GM21360 (cell line): ENCODE measurements at regions not wholly inside any gene's neighbourhood (a gene's known extent, or its start where the extent isn't known, plus 50 kb on each side); places are given as distances from the start of the nearest gene placed in this dataset.
A peak's percentile ranks its signal among the peaks of the same experiment; 100 is the strongest.
"Not testable (repeated sequence)": the region's sequence is repeated elsewhere in the genome, so short reads cannot be mapped to it uniquely, and the experiment has no call there.

Experiments
- ATAC-seq: cut with Tn5 transposase; IDR thresholded peaks from one replicate; pipeline ENCODE4 v1.9.1; 2021; ENCODE audit warnings: mild to moderate bottlenecking, moderate library complexity; ENCODE audit not compliant: unreplicated experiment

DNA sequence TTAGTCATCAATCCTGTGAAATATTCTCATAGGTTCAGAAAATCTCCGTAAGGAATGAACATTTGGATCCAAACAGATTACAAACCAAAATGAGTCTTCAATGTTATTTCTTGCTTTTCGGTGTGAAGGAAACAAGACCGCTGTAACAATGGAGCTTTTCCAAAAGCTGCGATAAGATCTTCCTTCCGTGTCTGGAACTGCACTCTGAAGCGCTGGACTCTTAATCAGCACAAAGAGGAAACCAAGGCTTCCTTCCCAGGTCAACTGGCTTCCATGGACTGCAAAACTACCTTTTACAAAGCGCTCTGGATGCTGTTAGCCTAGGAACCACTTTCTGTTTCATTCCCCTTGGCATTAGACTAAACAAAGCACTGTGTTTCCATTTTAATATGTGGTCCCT is 137.9 kb upstream of the BASP1 start:
- no peak for ATAC-seq

DNA sequence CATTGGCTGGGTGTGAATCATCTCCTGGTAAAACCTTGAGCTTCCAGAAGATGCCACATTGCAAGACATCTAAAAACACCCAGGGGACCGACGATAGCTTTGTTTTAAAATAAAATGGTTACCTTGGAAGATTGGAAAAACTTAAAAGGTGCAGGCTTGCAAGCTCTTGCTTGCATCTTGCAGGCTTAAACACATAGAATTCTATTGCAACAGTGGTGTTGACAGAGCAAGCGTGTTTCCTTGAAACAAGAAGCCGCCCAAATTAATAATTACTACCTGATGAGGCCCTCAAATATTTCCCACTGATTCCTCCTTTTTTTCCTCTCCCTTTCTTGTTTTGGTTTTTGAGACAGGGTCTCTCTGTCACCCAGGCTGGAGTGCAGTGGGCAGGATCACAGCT is 137.1 kb upstream of the BASP1 start:
- ATAC-seq: no peak

DNA sequence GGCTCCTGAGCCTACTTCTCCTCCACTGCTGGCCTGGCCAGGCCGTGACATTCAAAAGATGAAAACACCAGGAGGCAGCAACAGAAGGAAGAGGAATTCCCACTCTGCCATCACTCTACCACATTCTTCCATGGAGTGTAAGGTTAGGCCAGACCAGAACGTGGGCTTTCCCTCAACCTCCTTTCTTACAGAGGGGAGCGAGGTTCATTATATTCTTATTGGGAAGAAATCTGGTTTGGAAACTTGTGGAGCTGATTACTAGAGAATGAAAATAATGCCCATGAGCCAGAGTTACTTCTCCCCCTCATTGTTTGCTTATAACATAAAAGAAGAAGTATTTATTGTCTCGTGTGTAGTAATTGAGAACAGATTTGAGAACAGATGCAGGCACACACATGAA is 136.3 kb upstream of the BASP1 start:
- ATAC-seq: no peak

DNA sequence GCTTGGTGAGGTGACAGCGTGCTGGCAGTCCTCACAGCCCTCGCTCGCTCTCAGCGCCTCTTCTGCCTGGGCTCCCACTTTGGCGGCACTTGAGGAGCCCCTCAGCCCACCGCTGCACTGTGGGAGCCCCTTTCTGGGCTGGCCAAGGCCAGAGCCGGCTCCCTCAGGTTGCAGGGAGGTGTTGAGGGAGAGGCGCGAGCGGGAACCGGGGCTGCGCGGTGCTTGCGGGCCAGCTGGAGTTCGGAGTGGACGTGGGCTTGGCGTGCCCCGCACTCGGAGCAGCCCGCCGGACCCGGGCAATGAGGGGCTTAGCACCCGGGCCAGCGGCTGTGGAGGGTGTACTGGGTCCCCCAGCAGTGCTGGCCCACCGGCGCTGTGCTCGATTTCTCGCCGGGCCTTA is 134.2 kb upstream of the BASP1 start:
- not testable (repeated sequence) for ATAC-seq

DNA sequence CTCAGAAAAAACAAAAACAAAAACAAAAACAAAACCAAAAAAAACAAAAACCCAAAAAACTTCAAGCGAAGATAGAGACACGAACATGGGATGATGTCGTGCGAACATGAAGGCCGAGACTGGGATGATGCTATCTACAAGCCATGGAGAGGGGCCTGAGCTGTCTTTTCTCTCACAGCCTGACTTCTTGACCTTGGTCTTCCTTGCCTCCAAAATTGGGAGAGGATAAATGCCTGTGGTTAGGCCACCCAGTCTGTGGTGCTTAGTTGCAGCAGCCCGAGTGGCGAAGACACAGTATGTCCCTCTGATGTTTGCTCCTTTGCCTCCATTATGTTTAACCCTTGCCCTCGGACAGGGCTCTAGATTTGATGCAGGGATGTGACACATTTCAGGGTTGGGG is 130.4 kb upstream of the BASP1 start:
- ATAC-seq: no peak

DNA sequence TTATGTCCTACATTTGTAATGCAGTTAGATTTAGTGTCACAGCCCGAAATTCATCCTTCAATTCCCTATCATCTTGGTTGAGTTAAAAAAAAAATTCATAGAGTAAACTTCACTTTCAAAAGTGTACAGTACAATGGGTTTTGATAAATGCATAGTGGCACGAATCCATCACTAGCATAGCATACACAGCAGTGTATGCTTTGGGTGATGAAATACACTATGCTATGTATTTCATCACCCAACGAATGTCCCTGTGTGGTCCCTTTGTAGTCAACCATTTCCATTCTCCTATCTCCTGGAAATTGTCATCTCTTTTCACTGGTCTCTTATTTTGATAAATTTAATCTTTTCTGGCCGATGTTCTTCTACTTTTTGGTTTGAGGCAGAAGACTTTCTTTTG is 129.4 kb upstream of the BASP1 start:
- ATAC-seq: no peak

DNA sequence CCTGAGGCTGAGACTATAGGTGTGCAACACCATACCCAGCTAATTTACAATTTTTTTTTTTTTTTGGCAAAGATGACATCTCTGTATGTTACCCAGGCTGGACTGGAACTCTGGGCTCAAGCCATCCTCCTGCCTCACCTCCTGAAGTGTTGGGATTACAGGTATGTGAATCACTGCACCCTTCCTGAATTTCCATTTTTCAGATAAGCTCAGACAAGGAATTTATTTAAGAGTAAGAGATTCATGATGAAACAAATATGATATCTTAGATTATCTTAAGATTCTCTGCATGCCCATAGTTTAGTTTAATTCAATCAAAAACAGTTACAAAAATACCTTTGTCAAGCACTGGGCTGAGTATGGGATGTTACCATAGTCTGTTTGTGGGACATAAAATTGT is 128.4 kb upstream of the BASP1 start:
- no peak for ATAC-seq

DNA sequence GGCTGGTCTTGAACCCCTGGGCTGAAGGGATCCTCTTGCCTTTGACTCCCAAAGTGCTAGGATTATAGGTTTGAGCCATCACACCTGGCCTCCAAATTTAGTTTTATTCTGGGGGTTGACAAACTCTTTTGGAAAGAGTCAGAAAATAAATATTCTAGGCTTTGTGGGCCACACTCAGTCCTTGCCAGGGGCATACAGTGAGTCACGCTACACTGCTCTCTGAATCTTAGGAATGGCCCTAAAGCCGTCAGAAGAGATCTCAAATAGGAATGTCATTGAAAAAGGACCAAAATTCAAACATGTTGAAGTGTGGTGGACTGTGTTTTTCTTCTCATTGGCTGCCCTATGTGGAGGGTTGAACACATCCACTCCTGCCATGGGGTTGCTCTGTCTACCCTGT is 127.7 kb upstream of the BASP1 start:
- no peak for ATAC-seq

DNA sequence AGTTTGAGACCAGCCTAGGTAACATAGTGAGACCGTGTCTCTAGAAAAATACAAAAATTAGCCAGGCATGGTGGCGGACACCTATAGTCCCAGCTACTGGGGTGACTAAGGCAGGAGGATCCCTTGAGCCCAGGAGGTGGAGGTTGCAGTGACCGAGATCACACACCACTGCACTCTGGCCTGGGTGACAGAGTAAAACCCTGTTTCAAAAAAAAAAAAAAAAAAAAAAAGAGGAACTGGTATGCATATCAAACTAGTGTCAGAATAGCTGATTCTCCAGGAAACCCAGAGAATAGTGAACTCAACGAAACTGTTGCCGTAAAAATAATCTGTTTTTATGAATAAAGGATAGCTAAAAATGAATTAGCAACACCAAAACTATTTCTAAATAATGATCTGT is 126.6 kb upstream of the BASP1 start:
- no peak for ATAC-seq

DNA sequence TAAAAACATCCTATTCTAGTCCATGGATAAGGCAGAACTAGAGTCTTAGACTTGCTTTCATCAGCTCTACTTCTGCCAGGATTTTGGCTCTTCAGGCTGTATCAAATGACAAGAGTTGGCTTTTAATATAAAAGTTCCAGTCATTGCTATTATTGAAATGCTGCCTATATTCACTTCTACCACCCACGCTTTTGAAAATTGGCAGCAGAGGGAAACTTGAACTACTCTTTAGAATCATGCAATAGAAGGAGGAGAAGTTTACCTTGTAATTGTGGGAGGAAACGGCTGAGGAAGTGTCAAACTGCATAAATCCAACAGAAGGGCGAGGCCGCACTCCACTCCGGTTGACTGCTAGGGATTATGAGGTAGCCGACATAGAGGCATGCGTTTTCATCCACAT is 122.6 kb upstream of the BASP1 start:
- ATAC-seq: no peak

DNA sequence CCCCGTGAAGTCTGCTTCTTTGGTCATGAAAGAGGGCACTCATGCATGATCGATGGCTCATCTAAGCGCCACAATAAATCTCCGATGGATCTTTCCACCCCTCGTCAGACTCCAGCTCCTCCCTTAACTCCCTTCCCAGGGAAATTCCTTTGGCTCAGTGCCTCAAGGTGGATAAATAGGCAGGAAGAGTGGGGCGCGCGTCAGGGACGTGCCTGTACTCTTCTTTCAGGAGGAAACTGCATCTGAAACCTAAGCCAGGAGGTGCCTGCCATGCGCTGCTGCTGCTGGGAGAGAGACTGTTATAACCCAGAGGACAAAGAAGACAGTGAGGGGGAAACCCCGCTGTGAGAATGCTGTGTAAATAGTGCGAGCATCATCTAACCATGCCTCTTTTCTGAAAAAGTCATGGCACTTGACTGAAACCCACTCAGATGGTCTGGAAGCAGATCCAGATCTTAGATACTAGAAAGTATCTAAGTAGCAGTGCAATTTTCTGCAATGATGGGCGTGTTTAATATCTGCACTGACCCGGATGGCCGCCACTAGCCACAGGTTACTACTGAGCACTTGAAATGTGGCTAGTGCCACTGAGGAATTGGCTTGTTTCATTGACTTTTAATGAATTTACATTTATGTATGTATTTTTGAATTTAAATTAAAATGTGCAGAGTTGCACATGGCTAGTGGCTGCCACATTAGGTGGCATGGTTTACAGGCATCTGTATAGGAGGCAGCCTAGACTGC is 120.3 kb upstream of the BASP1 start:
- ATAC-seq: no peak

DNA sequence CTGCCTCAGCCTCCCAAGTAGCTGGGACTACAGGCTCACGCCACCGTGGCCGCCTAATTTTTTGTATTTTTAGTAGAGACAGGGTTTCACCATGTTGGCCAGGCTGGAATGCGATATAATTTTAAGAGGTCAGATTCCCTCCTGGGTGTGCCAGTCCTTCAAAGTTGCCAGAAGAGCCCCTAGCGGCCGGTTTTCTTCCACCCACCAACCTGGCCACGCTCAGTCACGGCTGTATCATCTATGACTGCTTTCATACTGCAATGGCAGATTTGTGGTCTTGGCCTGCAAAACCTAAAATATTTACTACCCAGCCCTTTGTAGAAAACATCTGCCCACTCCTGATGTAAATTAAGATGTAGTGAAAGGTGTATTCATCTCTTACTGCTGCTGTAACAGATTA is 117.5 kb upstream of the BASP1 start:
- ATAC-seq: no peak

DNA sequence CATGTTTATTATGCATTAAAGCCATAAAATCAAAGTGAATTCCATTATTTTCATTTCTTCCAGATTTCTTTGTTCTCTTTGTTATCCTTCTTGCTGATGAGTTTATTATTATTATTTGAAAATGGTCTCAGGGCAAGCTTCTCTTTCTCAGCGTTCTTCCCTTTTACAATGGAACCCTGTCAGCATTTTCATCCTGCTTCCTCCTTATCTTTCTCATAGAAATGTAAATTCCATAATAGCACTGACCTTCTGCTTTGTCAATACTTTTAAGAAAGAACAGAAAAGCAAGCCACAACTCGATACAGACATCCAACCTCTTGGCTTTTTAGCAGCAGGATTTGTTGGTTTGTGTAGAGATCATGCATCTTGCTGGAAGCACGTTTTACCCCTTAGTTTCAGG is 114.0 kb upstream of the BASP1 start:
- no peak for ATAC-seq

DNA sequence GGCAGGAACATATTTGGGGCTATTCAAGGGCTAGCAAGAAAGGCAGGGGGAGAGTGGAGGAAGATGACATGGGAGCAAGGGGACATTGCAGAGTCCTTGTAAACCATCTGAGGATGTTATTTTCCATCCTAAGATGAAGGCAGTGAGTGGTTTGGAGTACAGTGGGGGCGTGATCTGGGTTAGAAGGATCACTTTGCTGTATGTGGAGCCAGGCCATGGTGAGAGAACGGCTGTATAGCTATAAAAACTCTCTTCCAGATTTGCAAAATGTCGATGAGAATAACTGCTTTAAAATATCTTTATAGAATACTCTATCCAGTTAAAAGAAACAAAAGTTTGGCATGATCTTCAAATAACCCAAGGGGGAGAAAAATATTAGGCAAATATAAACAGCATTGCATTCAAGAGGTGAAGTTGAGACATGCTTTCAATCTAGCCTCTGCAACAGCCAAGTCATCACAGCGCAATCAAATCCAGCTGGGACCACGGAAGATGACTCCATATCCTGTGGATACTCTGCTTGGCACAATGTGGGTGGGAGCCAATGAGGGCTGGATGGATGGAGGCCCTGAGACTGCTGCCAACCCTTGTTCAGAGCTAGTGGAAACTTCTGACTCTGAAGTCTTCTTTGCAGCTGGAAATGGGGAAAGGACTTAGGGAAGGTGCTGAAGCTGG is 111.5 kb upstream of the BASP1 start:
- ATAC-seq: no peak

DNA sequence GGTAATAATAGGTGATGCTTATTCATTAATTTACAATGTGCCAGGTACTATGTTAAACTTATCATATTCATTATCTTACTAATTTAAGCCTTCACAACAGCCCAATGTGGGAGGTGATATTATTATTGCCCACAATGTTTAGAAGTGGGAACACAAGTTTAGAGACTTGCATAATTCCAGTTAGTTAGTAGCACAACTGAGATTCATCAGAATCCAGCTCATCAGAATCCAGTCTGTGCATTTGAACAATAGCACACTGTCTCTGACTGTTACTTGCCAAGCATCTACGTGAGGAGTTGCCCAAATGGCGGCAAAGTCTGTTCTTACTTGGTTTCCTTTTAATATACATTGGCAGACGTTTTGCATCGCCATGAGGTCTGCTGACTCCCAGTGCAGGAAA is 110.9 kb upstream of the BASP1 start:
- no peak for ATAC-seq

DNA sequence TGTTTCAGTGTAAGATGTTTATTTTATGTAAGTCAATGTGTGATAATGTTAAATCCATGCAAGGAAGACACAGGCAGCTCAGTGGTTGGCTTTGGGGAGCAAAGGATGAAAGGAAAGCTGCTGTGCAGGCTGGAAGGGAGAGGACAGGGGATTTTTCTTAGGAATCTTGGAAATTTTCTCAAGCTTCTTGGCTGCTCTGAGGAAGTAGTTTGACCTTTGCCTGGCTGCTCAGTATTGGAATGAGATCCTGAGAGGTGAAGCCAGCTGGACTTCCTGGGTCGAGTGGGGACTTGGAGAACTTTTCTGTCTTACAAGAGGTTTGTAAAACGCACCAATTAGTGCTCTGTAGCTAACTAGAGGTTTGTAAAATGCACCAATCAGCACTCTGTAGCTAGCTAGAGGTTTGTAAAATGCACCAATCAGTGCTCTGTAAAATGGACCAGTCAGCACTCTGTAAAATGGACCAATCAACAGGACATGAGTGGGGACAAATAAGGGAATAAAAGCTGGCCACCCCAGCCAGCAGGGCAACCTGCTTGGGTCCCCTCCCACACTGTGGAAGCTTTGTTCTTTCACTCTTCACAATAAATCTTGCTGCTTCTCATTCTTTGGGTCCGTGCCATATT is 105.2 kb upstream of the BASP1 start:
- ATAC-seq: not testable (repeated sequence)

DNA sequence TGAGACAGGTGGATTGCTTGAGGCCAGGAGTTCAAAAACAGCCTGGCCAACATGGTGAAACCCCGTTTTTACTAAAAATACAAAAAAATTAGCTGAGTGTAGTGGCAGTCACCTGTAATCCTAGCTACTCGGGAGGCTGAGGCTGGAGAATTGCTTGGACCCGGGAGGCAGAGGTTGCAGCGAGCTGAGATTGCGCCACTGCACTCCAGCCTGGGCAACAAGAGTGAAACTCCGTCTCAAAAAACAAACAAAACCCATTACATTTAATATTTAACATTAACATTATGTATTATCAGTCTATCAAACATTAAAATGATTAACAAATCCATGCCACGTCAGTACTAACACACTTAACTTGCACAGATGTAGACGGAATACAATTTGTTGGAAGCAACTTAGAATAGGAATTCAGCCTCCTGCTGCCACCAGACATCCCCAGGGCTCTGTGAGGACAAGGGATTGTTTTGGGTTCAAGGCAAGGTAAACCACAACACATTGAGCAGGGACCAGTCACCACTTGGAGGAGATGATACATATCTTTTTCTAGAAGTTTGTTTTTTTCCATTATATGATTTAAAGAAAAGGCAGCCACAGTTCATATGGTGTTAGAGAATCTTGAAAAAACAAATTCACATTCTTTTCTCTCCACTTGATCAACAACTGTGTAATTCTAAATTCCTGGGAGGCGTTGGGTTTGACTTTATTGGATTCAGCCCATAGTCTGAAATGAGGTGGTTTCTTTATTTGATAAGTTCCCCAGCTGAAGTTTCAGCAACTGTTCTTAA is 104.1 kb upstream of the BASP1 start:
- no peak for ATAC-seq

DNA sequence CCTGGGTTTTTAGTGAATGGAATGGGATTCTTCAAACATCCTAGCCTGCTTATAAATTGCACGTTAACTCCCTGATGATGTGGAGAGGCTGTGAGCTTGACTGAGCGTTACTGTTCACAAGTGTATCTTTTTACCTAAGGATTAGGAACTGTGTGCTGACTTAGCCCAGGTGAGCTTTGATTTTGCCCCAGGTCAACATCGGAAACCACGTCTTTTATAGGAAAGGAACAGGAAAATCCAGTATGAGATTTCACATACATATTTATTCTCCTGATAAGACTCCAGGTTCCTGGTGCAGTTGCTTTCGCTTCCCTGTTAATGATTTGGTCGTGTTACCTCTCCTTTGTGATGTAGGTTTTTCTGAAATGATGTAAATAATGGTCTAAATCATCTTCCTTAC is 103.2 kb upstream of the BASP1 start:
- no peak for ATAC-seq

DNA sequence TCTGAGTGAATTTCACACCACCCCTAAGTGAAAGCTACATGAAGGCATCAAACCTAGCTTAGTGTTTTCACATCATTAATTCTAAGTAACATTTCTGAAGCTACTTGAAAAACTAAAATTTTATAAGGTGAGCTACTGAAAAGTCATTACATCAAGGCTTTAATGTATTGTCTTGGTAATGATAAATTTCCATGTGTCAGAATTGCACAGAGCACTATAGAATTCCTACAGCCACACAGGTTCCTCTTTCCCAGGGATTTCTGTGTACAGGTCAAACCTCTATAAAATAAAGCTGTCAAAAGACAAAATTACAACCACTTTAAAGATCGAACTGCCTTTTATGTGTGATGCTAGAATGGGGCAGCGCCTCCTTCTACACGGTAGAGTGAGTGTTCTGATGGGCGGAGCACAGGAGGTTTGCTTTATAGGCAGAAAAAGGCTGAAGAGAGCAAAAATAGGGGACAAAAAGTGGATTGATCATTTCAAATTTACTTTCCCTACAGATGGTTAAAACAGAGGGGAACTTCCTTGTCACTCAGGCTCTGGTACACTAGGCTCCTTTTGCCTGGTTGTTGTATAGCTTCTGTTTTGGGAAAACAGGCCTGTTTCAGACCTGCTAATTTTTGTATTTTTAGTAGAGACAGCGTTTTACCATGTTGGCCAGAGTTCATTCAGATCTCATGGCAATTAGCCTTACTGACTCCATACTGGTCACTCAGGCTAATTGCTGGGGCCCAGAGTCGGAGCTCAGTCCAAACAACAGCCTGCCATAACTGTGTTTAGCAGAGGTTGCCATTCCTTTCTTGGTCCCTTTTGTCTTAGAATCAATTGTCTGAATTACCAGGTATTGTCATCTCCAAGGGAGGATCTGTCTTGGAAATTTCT is 102.5 kb upstream of the BASP1 start:
- ATAC-seq: no peak

DNA sequence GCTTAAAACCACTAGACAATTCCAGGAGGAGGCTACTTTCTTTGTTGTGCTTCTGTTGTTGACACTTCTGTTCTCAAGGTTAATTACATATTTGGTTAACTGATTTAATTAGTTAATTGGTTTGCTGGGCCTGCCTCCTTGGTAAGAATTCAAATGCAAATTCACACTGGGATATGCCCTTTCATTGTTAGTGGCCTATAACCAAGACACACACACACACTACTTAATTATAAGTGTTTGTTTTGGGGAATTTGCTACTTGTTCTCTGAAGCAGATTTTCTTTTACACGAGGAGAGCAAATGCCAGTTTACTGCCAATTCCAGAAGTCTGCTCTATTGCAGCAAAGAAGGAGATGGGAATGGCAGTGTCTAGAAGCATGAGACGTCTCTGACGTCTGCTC is 101.6 kb upstream of the BASP1 start:
- no peak for ATAC-seq

DNA sequence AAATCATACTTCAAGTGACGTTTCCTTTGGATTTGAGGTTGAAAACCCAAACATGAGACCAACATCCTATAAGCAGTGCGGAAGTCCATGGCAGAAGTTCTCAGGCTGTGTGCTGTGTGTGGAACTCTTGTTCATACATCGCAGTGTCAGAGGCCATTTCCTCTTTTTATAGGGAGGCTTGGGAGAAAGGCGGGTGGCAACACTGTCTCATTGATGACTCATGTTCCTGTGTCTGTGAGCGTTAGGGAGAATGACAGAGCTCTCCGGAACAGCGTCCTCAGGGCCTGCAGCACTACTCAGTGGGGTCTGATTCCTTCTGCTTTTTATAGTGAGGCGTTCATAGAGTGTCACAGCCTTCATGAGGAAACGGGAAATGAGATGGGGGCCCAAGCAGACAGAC is 98.8 kb upstream of the BASP1 start:
- peak; percentile 65 for ATAC-seq
